Hypothalamus (tissue), 51 donors: ENCODE measurements at regions not wholly inside any gene's neighbourhood (a gene's known extent, or its start where the extent isn't known, plus 50 kb on each side); places are given as distances from the start of the nearest gene placed in this dataset.

ENCODE experiments used
- DNase-seq, 51 donors: peaks; one replicate each; lab custom pipeline; 2025; lab: John Stamatoyannopoulos, UW

DNA sequence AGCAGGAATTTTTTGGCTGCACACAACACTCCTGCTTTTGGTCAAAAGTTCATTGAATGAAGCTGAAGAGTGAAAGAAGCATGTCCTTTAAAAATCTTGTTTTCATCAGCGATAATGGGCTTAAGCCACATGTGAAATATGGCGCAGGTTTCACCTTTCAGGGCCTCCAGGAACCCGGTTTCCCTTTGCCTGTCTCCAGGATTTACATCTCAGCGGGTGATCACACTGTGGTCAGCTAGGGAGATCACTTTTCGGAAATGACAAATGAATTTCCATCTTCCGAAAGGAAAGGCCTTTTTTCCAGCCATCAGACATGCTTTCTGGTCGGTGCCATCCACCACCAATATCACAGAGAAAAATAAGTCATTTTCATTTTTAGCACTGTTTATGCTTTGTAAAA is 727.1 kb upstream of the TBX3 start:
- no peak for DNase-seq

DNA sequence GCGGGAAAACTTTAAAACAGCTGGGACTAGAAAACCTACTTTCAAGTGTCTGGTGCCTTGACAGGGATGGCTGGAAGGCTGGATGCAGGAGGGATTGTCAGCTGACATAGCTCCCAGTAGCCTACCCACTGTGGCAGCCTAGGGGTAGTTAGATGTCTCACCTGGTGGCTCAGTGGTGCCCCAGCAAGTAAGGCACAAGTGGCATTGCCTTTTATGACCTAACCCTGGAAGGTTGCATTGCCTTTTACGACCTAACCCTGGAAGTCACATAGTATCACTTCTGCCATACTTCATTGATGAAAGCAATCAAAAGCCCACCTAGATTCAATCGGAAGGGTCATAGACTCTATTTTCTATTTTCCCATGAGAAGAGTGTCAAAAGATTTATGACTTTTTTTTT is 724.7 kb upstream of the TBX3 start:
- DNase-seq: no peak

DNA sequence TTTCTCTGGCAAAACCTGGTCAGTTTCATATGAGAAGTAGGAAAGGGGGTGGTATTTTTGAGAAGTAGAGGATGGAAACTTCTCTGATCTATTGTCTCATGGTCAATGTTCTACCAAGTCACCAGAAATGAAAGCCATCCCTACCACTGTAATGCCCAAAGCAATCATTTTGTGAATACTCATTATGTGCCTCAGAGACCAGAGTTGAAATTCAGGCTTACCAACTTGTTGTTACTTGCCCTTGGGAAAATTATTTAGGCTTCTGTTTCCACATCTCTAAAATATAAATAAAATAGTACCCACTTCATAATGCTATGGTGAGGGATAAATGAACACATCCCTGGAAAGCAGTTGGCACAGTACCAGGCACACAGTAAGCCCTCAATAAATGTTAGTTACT is 723.7 kb upstream of the TBX3 start:
- no peak for DNase-seq

DNA sequence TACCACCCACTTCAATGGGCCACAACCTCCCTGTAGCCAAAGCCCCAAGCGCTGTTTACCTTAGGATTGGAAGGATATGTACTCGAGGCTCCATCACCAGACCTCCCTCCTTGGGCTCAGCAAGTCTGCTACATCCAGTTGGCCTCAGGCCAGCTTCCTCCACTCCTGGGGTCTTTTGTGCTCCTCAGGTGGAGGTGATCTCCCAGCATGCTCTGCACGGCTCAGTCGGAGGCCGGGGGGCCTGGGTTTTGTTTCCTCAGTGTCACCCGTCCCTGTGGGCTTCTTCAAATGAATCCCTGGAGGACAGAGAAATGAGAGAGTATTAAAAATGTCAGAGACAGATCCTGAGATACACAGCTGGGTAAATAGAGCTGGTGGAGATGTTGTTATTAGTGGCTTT is 723.1 kb upstream of the TBX3 start:
- DNase-seq: no peak

DNA sequence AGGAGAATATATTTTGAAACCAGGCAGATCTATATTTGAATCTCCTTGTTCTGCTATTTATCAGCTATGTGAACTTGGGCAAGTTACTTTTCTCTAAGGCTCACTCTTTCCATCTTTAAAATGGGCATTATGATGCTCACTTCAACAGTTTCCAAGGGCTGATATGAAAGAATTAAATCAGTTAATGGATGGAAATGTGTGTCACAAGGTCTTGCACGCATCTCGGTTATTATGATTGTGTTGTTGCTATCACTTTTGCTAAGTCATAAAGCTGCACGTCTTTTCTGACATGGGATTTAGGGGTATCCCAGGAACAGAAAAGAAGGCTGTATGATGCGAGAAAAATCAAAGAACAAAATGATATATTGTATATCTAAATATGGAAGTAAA is 721.5 kb upstream of the TBX3 start:
- no peak for DNase-seq

DNA sequence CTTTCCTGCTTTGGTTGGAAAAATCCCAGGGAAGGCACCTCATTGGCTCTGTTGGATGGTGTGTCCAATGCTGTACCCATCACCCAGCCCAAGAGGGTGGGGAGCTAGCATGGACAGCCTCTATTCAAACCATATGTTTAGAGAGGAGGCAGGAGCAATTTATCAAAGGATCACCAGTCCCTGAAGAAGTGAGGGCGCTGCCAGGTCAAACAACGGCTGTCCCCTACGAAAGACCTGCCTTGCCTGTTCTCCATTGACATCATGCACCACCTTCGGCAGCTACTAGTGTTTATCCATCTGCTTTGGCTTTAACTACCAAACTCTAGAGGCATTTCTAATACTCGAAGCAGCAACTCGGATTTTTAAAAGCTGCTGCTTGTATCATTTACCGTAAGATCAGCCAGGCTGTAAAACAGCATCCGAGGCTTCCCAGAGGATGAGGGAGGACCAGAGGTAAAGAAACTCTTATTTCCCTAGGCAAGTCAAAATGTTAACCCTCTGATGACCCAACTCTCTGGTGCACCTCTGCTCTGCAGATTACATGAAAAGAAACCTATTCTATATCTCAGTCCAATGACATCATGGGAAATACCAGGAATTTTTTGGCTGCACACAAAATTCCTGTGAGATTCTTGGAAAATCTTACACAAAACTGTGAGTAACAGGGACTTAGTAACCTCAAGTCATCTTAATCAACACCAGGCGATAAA is 720.9 kb upstream of the TBX3 start:
- DNase-seq: no peak

DNA sequence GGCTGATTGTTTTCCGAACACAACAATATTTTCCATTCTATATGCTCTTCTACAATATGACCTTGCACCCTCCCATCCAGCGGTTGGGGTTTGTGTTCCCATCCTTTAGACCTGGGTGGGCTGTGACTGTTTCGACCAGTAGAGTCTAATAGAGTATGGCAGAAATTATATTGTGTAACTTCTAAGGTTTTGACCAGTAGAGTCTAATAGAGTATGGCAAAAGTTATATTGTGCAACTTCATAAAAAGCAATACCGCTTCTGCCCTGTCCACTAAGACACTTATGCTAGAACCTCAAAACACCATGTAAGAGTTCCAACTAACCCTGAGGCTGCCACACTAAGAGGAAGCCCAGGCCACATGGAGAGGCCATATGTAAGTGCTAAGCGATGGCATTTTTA is 719.7 kb upstream of the TBX3 start:
- DNase-seq: no peak

DNA sequence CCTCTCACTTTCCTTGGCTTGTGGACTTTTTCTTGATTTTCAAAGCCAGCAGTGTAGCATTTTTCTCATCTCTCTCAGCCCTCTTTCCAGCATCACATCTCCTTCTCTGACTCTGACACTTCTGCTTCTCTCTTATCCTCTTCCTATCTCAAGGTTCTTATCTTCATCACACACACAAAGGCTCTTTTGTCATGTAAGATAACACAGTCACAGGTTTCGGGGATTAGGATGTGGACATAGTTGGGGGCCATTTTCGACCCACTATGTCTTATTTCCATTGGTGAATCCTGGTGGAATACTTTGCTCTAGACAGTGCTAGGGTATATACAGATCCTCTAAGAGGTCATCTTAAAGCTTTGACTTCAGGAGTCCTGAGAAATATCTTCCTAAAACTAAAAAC is 719.3 kb upstream of the TBX3 start:
- DNase-seq: no peak

DNA sequence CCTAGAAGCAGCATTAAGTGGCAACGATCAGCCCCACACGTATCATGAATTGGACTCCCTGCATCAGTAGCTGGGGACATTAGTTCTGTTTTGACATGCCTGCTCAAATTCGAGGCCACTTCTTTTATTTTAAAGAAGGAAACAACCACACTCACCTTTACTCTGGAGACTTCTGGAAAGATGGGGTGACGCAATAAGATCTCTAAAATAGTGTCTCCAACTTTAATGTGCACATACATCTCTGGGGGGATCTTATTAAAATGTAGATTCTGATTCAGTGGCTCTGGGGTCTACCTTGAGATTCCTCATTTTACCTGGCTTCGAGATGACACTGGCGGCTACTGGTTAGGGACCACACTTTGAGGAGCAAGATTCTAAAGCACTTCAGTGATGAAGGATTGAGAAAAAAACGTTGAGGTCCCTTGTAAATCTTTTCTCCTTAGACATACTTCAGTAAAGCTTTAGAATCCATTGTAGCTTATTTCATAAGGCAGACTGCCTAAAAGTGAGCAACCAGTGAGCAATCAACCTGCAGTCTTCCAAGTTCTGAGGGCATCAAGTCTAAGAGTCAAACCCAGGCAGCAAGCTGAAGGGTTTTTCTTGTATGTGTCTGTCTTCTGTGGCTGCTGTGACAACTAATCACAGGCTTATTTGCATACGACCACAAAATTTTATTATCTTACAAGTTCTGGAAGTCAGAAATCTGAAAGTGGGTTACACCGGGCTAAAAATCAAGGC is 718.6 kb upstream of the TBX3 start:
- no peak for DNase-seq

DNA sequence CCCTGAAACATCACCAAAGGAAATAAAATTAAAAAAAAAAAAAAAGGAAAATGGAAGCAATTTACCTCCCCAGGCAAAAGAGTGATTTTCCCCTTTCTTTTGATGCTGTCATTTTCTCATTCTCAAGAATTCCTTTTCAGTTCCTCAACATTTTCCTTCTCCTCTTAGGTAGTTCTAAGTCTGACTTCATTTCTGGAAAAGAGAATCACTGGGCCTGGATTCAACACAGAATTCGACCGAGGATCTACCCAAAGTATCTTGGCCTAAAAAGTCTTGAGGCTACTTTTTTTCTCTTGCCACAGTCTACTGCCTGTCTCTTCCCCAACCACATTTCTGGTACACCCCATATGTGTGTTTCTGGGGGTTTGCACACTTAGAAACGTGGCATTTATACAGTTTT is 717.8 kb upstream of the TBX3 start:
- no peak for DNase-seq

DNA sequence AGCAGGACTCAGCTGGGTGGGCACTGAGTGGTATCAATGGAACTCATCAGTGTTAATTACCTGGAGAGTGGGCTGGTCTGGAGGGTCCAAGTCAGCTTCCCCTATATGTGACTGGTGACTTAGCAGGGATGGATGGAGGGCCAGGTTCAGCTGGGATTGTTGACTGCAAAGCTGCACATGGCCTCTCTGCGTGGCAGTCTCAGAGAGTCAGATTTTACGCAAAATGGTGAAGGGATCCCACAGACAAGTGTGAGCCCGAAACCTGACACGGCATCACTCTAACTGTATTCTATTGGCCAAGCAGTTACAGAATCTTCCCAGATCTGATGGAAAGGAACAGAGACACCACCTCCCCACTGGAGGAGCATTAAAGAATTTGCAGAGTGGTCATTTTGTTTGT is 716.0 kb upstream of the TBX3 start:
- no peak for DNase-seq

DNA sequence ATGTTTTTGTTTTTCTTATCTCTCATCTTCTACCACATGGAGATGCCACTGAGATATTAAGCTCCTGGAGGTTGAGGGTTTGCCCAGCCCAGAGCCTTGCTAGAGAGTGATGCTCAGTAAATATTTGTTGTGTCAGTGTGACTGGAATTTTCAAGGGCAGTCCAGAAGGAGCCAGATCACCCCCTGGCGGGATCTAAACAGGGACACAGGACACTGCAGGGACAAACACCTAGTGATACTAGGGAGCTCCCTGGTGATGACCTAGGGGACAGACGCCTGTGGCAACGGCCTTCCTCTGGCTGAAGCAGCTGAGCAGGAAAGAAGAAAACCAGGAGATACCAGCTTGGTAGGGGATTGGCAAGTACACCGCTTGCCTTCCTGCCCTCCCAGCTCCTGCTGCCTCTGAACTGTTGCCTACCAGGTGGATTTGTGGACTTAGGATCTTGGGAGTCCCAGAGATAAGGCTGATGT is 714.4 kb upstream of the TBX3 start:
- DNase-seq: no peak

DNA sequence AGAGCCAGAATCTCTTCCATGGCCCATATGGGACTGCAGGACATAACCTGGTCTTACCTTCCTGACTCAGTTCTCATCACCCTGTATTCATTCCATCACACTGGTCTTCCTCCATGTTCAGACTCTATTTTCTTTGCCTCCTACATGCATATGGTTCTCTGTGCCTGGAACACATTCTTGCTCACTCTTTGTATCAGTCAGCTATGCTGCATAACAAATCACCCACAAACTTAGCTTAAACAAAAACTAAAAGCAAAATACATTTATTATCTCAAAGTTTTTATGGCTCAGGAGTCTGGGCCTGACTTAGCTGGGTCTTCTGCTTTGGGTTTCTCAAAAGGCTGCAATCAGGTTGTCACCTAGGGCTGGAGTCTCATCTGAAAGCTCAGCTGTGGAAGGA is 712.6 kb upstream of the TBX3 start:
- DNase-seq: no peak

DNA sequence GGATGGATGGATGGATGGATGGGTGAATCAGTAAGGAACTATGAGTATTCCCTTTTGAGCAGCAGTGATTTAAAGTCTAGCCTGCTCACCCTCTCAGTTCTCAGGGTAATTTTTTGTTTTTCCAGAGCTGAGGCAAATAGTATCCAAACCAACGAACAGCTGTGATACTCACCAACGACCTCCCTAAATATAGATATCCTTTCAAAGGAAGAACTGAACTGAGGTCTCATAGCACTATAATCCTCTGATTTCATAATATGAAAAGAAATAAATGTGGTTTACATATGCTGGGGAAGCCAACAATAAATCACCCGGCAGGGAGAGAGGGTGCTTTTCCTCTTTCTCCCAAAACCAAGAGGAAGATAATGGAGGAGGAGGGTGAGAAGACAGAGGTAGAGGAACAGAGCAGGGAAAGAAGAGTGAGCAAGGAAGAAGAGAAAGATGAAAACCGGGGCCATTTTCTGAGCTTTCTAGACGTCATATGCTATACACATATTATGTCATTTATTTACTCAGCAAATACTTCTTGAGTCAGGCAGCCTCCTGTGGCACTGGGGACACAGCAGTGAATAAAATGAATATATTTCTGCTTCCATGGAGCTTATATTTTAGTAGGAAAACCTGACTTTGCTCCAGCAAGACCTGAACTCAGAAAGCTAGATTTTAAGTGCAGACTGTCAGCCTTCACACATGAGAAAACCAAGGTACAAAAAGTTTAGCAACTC is 710.7 kb upstream of the TBX3 start:
- DNase-seq: no peak

DNA sequence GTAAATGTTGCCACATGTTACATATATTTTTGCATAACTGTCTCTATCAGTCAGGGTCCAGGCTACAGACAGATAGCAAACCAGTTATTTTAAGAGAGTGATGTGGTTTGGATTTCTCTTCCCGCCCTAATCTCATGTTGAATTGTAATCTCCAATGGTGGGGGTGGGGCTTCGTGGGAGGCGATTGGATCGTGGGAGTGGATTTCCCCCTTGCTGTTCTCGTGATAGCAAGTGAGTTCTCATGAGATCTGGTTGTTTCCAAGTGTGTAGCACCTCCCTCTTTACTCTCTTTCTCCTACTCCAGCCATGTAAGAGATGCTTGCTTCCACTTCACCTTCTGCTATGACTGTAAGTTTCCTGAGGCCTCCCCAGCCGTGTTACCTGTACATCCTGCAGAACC is 704.2 kb upstream of the TBX3 start:
- DNase-seq: no peak

DNA sequence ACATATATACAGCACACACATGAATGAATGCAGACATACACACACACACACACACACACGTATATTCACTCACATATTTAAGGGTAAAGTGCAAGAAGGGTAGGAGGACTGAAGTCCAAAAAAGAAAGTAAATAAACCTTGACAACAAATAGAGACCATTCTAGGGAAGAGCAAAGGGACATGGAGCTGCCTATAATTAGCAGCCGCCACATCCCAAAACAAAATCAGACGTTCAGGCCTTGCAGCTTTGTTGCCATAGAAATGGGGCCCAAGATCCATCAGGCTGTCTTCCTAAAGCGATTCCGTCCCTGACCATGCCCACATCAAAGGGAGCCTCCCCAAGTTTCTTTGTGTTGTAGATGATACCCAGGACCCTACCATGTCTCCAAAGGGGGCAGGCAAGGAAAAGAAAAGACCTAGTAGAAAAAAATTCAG is 703.5 kb upstream of the TBX3 start:
- DNase-seq: no peak

DNA sequence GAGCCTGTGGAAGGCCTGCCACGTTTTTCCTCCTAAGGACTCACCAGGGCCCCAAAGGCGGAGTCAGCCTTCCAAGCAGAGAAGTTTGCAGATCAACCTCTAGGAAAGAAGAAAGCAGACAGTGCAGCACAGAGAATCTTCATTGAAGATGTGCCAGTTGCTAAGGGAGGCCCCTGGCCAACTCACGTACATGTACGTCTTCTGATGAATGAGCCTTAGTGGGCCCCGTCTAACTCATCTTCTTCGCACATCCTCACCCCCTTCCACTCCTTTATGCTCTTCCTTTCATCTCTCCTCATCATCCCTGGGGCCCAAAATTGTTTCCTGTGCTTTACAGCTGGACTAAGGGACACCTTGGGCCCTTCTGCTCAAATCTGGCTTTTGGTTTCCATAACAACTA is 703.0 kb upstream of the TBX3 start:
- no peak for DNase-seq

DNA sequence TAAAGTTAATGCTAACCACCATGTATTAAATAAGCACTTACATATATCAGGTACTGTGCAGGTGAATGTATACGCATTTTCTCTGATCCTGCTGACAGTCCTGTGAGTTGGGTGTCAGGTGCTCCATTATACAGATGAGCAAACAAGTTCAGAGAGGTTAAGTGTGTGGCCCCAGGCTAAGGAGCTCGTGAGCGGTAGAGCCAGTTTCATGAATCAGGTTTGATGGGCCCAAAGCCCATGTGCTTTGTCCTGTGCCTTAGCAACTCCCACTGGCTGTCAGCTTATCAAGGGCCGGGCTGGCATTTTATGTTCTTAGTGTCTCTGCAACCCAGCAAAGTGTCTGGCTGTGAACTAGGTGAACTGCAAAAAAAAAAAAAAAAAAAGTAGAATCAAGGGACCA is 701.2 kb upstream of the TBX3 start:
- no peak for DNase-seq

DNA sequence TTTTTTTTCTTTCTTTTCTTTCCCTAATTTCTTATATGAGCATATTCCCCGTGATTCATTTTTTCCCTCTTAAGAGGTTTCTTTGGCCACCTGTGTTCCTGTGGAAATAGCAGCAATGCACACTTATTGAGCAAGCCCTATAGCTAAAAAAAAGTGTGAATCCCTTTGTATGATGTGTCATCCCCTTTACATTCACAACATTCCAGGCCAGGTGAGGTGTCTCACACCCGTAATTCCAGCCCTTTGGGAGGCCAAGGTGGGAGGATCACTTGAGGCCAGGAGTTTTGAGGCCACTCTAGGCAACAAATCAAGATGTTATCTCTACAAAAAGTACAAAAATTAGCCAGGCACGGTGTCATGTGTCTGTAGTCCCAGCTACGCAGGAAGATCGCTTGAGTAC is 700.4 kb upstream of the TBX3 start:
- DNase-seq: no peak

DNA sequence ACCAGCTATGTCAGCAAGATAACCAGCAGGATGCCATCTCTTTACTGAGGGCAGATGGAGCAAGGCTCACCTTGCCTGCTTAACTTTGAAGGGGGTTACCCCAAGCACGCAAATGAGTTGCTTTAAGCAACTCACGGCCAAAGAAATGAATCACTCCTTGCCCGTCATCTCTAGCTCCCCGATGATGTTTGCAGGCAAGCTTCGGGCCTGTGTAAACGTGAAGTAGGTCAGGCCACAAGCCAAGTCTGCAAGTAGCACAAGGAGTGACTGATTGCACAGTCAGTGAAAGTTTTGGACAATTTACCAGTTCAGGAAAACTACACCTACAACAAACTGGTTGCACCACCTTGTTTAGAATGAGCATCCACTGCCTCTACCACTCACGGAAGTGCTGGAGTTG is 699.7 kb upstream of the TBX3 start:
- DNase-seq: peak in 4 of 51 donors; percentile 2 to 7 (median 3)

DNA sequence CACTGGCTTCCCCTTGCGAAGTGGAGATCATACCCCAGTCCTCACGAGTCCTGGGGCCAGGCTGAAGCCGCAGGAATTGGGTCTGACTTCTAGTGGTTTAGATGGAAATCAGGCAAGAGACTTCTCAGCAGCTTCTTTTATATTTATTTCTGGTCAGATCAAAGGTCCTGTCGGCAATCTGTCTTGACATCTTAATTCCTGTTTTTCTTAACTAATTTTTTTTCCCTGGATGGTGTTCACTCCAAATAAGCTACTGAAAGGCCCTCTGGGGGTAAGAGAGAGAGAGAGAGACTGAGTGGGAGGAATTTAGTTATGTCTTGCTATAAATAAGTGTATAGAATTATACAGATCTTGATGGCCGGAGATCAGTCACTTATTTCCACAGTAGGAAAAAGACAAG is 698.7 kb upstream of the TBX3 start:
- DNase-seq: no peak
